Neural cell (in vitro differentiated cells): ENCODE measurements at regions not wholly inside any gene's neighbourhood (a gene's known extent, or its start where the extent isn't known, plus 50 kb on each side); places are given as distances from the start of the nearest gene placed in this dataset.

Experiments used
- H2AFZ ChIP-seq: fragments of 200-600, 300-800 bp; sonication (generic), shearing (Covaris generic); 2 replicates; pipeline ENCODE4 v1.6.0; 2014; ENCODE audit warnings: low read depth, mild to moderate bottlenecking, antibody characterized with exemption, low read length, moderate library complexity
- H3F3A ChIP-seq: fragments of 200-600 bp; shearing (Covaris generic); 2 replicates; pipeline ENCODE4 v1.6.1; 2016; ENCODE audit warnings: mild to moderate bottlenecking, moderate library complexity, mixed read lengths, antibody characterized with exemption, low read length; ENCODE audit not compliant: insufficient read depth, poor library complexity, severe bottlenecking
- H3K27ac ChIP-seq: fragments of 200-600, 300-800 bp; sonication (generic), shearing (Covaris generic); 2 replicates; pipeline ENCODE4 v1.5.1; 2014; ENCODE audit warnings: mild to moderate bottlenecking, low read length, moderate library complexity
- H3K27me3 ChIP-seq: fragments of 300-800, 200-600 bp; sonication (generic), shearing (Covaris generic); 2 replicates; pipeline ENCODE4 v1.6.0; 2014; ENCODE audit warnings: mild to moderate bottlenecking, low read depth, low read length, moderate library complexity; ENCODE audit not compliant: insufficient read depth
- H3K36me3 ChIP-seq: fragments of 300-800, 200-600 bp; sonication (generic), shearing (Covaris generic); 2 replicates; pipeline ENCODE4 v1.5.1; 2014; ENCODE audit warnings: mild to moderate bottlenecking, antibody characterized with exemption, low read length, moderate library complexity; ENCODE audit not compliant: insufficient read depth
- H3K4me2 ChIP-seq: fragments of 300-800, 200-600 bp; sonication (generic), shearing (Covaris generic); 2 replicates; pipeline ENCODE4 v1.6.0; 2014; ENCODE audit warnings: mild to moderate bottlenecking, low read length
- H3K4me3 ChIP-seq: fragments of 300-800, 200-600 bp; sonication (generic), shearing (Covaris generic); 2 replicates; pipeline ENCODE4 v1.5.1; 2014; ENCODE audit warnings: mild to moderate bottlenecking, low read length, moderate library complexity
- H3K79me2 ChIP-seq: fragments of 200-600 bp; shearing (Covaris generic); replicated peaks from 2 replicates; pipeline ENCODE4 v1.6.0; 2014; ENCODE audit warnings: mild to moderate bottlenecking, low read length, moderate library complexity; ENCODE audit not compliant: insufficient read depth
- H3K9ac ChIP-seq: fragments of 300-800, 200-600 bp; sonication (generic), shearing (Covaris generic); 2 replicates; pipeline ENCODE4 v1.6.1; 2016; ENCODE audit warnings: mild to moderate bottlenecking, low read length, mixed read lengths
- H3K9me2 ChIP-seq: fragments of 200-600 bp; shearing (Covaris generic); 2 replicates; pipeline ENCODE4 v1.6.1; 2016; ENCODE audit warnings: mild to moderate bottlenecking, low read length, mixed read lengths; ENCODE audit not compliant: insufficient read depth
- H3K9me3 ChIP-seq: fragments of 200-600, 300-800 bp; sonication (generic), shearing (Covaris generic); 2 replicates; pipeline ENCODE4 v1.6.1; 2016; ENCODE audit warnings: mild to moderate bottlenecking, mixed run types, low read length, moderate library complexity, mixed read lengths
- H4K20me1 ChIP-seq: fragments of 200-600 bp; shearing (Covaris generic); 2 replicates; pipeline ENCODE4 v1.6.1; 2016; ENCODE audit warnings: mild to moderate bottlenecking, mixed run types; ENCODE audit not compliant: insufficient read depth
- CTCF ChIP-seq: fragments of 450-650 bp; IDR thresholded peaks from 2 replicates; pipeline ENCODE4 v1.5.1; 2014; ENCODE audit warnings: antibody characterized with exemption, mild to moderate bottlenecking, moderate library complexity; ENCODE audit not compliant: poor library complexity, severe bottlenecking
- EP300 ChIP-seq: fragments of 450-650 bp; conservative IDR thresholded peaks from 2 replicates; pipeline ENCODE4 v1.6.1; 2014; ENCODE audit warnings: antibody characterized with exemption, mild to moderate bottlenecking, moderate library complexity; ENCODE audit not compliant: poor library complexity, severe bottlenecking
- EZH2 ChIP-seq: fragments of 200-600, 300-800 bp; shearing (Covaris generic), sonication (generic); IDR thresholded peaks from 2 replicates; pipeline ENCODE4 v1.6.1; 2014; ENCODE audit warnings: antibody characterized with exemption, low read length, borderline replicate concordance, mild to moderate bottlenecking; ENCODE audit not compliant: insufficient read depth, poor library complexity, severe bottlenecking
- MXI1 ChIP-seq: fragments of 450-650 bp; conservative IDR thresholded peaks from 2 replicates; pipeline ENCODE4 v1.6.1; 2014; ENCODE audit warnings: antibody characterized with exemption, mild to moderate bottlenecking; ENCODE audit not compliant: poor library complexity, severe bottlenecking
- POLR2AphosphoS5 ChIP-seq: IDR thresholded peaks from 2 replicates; pipeline ENCODE4 v1.6.1; 2012
- RAD21 ChIP-seq: fragments of 450-650 bp; conservative IDR thresholded peaks from 2 replicates; pipeline ENCODE4 v1.6.1; 2014; ENCODE audit warnings: antibody characterized with exemption, mild to moderate bottlenecking, moderate library complexity
- SMC3 ChIP-seq: fragments of 450-650 bp; conservative IDR thresholded peaks from 2 replicates; pipeline ENCODE4 v1.6.1; 2014; ENCODE audit warnings: antibody characterized with exemption, mild to moderate bottlenecking, moderate library complexity; ENCODE audit not compliant: poor library complexity
- TAF1 ChIP-seq: IDR thresholded peaks from 2 replicates; pipeline ENCODE4 v1.6.1; 2012; ENCODE audit warnings: low read depth
- TF ChIP-seq, protein P1 (sequence below): IDR thresholded peaks from 2 replicates; pipeline ENCODE4 v1.6.1; 2012; ENCODE audit warnings: borderline replicate concordance

DNA sequence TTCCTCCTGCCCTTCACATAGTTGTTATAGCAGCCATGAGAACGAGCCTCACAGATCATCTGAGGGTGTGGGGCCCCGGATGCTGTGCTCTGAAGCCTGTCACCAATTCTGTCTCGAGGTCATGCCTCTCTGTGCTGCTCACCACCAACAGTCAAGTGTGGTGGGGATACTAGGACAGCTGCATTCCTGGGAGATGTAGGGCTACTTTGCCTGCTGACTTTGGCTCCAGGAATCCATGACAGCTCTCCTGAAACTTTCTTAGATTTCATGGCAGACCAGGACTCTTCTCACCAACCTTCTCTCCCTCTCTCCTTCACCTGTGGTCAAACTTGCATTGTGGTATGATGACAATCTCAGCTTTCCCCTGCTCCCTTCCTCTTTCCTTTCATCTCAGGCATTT is 395.9 kb downstream of the PSAT1 start:
- Histone ChIP-seq H3K4me2 (no peak overlapping the region), H2AFZ (no peak overlapping the region), H4K20me1 (no peaks in the 10 kb centered on the region), H3K79me2 (no peaks in the 10 kb centered on the region), H3K9me2 (no peaks in the 10 kb centered on the region), H3K9me3 (no peaks in the 10 kb centered on the region), H3F3A (no peaks in the 10 kb centered on the region), H3K4me3 (no peak overlapping the region), H3K36me3 (no peaks in the 10 kb centered on the region), H3K27me3 (no peaks in the 10 kb centered on the region), H3K9ac (no peak overlapping the region), H3K27ac (no peak overlapping the region)
- TF ChIP-seq CTCF (no peak), RAD21 (no peak), EZH2 (no peak), MXI1 (no peak), POLR2AphosphoS5 (no peak), TAF1 (no peak)
- TF ChIP-seq, protein P1, sequence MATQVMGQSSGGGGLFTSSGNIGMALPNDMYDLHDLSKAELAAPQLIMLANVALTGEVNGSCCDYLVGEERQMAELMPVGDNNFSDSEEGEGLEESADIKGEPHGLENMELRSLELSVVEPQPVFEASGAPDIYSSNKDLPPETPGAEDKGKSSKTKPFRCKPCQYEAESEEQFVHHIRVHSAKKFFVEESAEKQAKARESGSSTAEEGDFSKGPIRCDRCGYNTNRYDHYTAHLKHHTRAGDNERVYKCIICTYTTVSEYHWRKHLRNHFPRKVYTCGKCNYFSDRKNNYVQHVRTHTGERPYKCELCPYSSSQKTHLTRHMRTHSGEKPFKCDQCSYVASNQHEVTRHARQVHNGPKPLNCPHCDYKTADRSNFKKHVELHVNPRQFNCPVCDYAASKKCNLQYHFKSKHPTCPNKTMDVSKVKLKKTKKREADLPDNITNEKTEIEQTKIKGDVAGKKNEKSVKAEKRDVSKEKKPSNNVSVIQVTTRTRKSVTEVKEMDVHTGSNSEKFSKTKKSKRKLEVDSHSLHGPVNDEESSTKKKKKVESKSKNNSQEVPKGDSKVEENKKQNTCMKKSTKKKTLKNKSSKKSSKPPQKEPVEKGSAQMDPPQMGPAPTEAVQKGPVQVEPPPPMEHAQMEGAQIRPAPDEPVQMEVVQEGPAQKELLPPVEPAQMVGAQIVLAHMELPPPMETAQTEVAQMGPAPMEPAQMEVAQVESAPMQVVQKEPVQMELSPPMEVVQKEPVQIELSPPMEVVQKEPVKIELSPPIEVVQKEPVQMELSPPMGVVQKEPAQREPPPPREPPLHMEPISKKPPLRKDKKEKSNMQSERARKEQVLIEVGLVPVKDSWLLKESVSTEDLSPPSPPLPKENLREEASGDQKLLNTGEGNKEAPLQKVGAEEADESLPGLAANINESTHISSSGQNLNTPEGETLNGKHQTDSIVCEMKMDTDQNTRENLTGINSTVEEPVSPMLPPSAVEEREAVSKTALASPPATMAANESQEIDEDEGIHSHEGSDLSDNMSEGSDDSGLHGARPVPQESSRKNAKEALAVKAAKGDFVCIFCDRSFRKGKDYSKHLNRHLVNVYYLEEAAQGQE, result no peak

DNA sequence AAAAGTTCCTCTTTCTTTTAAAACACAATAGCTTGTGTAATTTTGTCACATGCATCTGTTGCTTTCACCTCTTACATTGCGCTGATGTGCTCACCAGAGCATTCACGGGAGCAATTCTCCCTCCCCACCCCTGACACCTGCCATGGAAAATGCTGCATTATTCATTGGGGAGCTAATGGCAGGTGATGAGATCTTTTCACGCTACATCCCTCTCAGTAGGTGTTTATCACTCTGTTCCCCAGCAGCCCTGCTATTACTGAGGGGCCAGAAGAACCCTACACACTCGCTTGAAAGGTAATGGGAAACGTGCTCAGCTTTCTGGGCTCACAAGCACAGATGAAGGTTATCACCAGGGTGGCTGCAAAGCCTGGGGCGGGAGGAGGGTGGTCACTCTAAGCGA is 398.0 kb downstream of the PSAT1 start:
- peak overlapping the region; percentile 10 for H3K4me2 ChIP-seq
- no peak overlapping the region for H2AFZ ChIP-seq
- no peaks in the 10 kb centered on the region for H4K20me1 ChIP-seq
- no peaks in the 10 kb centered on the region for H3K9me2 ChIP-seq
- H3K36me3 ChIP-seq, result no peaks in the 10 kb centered on the region
- H3F3A ChIP-seq, result no peaks in the 10 kb centered on the region
- peak overlapping the region; percentile 78 for H3K27ac ChIP-seq
- no peaks in the 10 kb centered on the region for H3K79me2 ChIP-seq
- H3K4me3 ChIP-seq, result peak overlapping the region; percentile 41
- no peaks in the 10 kb centered on the region for H3K27me3 ChIP-seq
- H3K9ac ChIP-seq, result peak overlapping the region; percentile 22
- TF ChIP-seq POLR2AphosphoS5 (peak; percentile 92), TAF1 (no peak), RAD21 (peak; percentile 50), EP300 (peak; percentile 96), MXI1 (peak; percentile 47), SMC3 (no peak), EZH2 (no peak), CTCF (no peak)
- TF ChIP-seq, protein P1, result no peak
- H3K9me3 ChIP-seq, result no peaks in the 10 kb centered on the region
